ENCODE measurements at regions not wholly inside any gene's neighbourhood (a gene's known extent, or its start where the extent isn't known, plus 50 kb on each side); places are given as distances from the start of the nearest gene placed in this dataset.

DNA sequence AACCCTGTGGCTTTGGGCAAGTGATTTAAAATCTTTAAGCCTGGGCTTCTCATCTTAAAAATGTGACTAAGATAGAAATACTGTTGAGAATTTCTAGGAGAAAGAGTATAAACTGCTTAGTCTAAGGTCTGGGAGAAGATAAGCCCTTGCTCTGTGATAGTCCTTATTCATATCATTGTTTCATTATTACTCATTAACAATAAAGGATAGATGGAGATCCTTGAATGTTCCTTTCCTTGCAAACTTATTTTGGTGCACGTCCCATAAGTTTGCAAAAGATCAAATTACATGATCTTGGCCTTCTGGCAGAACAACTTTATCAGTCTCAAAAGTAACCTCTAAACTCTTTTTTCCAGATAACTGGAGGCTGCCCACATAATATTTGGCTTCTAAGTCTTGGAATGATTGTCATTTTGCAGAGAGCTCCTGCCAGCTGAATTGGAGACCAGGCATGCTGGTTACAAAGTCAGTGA is 138.3 kb downstream of the FAM124B start:
- DNase-seq (ENCODE audit: low read depth) (peak; percentile 74), FAIRE-seq (peak; percentile 92)
- no peak overlapping the region for H3K27ac ChIP-seq (ENCODE audit: low read depth, low read length)
- H3K4me2 ChIP-seq (ENCODE audit: low read length), result peak overlapping the region; percentile 6
- no peak overlapping the region for H3K27ac Mint-ChIP-seq (ENCODE audit: unreplicated experiment)
- H3K27me3 ChIP-seq (ENCODE audit: insufficient read depth, low read length), result no peaks in the 10 kb centered on the region
- TF ChIP-seq, protein P1, sequence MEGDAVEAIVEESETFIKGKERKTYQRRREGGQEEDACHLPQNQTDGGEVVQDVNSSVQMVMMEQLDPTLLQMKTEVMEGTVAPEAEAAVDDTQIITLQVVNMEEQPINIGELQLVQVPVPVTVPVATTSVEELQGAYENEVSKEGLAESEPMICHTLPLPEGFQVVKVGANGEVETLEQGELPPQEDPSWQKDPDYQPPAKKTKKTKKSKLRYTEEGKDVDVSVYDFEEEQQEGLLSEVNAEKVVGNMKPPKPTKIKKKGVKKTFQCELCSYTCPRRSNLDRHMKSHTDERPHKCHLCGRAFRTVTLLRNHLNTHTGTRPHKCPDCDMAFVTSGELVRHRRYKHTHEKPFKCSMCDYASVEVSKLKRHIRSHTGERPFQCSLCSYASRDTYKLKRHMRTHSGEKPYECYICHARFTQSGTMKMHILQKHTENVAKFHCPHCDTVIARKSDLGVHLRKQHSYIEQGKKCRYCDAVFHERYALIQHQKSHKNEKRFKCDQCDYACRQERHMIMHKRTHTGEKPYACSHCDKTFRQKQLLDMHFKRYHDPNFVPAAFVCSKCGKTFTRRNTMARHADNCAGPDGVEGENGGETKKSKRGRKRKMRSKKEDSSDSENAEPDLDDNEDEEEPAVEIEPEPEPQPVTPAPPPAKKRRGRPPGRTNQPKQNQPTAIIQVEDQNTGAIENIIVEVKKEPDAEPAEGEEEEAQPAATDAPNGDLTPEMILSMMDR (IDR thresholded peaks at IDR 0.05; ENCODE audit: insufficient read depth, low read depth, low read length), result no peak
- no peak for TF ChIP-seq EZH2 (IDR thresholded peaks at IDR 0.05; ENCODE audit: insufficient read depth, low read length)
- H3K9ac ChIP-seq (ENCODE audit: low read length), result no peak overlapping the region
- H4K20me1 ChIP-seq (ENCODE audit: insufficient read depth, low read length), result no peaks in the 10 kb centered on the region
- H2AFZ ChIP-seq (ENCODE audit: low read depth, low read length), result no peak overlapping the region
- no peaks in the 10 kb centered on the region for H3K9me3 Mint-ChIP-seq (ENCODE audit: unreplicated experiment)
- no peaks in the 10 kb centered on the region for H3K9me3 ChIP-seq (ENCODE audit: insufficient read depth, low read depth, low read length)
- no peaks in the 10 kb centered on the region for H3K27me3 Mint-ChIP-seq (ENCODE audit: low read depth, unreplicated experiment)
- H3K4me1 Mint-ChIP-seq (ENCODE audit: low read depth, unreplicated experiment), result peaks cover 8% of the 10 kb centered on the region
- H3K4me3 ChIP-seq (ENCODE audit: insufficient read depth, low read depth, low read length), result no peak overlapping the region
- no peaks in the 10 kb centered on the region for H3K79me2 ChIP-seq (ENCODE audit: insufficient read depth, low read length)
- H3K4me1 ChIP-seq (ENCODE audit: insufficient read depth, low read length), result peaks cover 5% of the 10 kb centered on the region
- no peak overlapping the region for H3K4me3 Mint-ChIP-seq (ENCODE audit: unreplicated experiment)
- H3K36me3 ChIP-seq (ENCODE audit: insufficient read depth, low read length), result no peaks in the 10 kb centered on the region
- no peaks in the 10 kb centered on the region for H3K36me3 Mint-ChIP-seq (ENCODE audit: low read depth, unreplicated experiment)

DNA sequence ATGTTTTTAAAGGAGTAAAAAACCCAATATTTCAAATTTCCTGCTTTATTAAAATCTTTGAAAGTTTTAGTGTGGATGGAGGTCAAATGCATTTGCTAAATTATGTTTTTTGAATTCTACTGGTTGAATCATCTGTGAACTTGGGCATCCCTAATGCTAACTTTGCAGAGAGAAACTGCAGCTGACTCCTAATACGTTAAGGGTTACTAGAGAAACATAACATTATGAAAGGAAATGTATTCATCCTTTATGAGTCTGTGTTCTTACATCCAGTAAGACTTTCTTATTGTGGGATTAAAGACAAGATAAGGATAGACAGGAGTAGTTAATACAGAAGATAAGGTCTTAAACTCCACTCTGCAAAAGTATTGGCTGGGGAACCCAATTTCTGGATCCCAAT is 140.6 kb downstream of the FAM124B start:
- Histone ChIP-seq H4K20me1 (ENCODE audit: insufficient read depth, low read length) (no peaks in the 10 kb centered on the region), H3K9me3 (ENCODE audit: insufficient read depth, low read depth, low read length) (no peaks in the 10 kb centered on the region), H3K27me3 (ENCODE audit: insufficient read depth, low read length) (no peaks in the 10 kb centered on the region), H3K4me3 (ENCODE audit: insufficient read depth, low read depth, low read length) (no peak overlapping the region), H3K4me2 (ENCODE audit: low read length) (no peak overlapping the region), H3K27ac (ENCODE audit: low read depth, low read length) (no peak overlapping the region), H3K36me3 (ENCODE audit: insufficient read depth, low read length) (no peaks in the 10 kb centered on the region), H3K4me1 (ENCODE audit: insufficient read depth, low read length) (no peaks in the 10 kb centered on the region), H3K9ac (ENCODE audit: low read length) (no peak overlapping the region), H3K79me2 (ENCODE audit: insufficient read depth, low read length) (no peaks in the 10 kb centered on the region), H2AFZ (ENCODE audit: low read depth, low read length) (no peak overlapping the region)
- Mint-ChIP-seq H3K9me3 (ENCODE audit: unreplicated experiment) (no peaks in the 10 kb centered on the region), H3K27ac (ENCODE audit: unreplicated experiment) (no peak overlapping the region), H3K4me3 (ENCODE audit: unreplicated experiment) (no peak overlapping the region), H3K36me3 (ENCODE audit: low read depth, unreplicated experiment) (no peaks in the 10 kb centered on the region), H3K4me1 (ENCODE audit: low read depth, unreplicated experiment) (peaks cover 8% of the 10 kb centered on the region), H3K27me3 (ENCODE audit: low read depth, unreplicated experiment) (no peaks in the 10 kb centered on the region)
- DNase-seq (ENCODE audit: low read depth) (no peak), FAIRE-seq (no peak)
- no peak for TF ChIP-seq EZH2 (IDR thresholded peaks at IDR 0.05; ENCODE audit: insufficient read depth, low read length)
- TF ChIP-seq, protein P1 (IDR thresholded peaks at IDR 0.05; ENCODE audit: insufficient read depth, low read depth, low read length), result no peak

DNA sequence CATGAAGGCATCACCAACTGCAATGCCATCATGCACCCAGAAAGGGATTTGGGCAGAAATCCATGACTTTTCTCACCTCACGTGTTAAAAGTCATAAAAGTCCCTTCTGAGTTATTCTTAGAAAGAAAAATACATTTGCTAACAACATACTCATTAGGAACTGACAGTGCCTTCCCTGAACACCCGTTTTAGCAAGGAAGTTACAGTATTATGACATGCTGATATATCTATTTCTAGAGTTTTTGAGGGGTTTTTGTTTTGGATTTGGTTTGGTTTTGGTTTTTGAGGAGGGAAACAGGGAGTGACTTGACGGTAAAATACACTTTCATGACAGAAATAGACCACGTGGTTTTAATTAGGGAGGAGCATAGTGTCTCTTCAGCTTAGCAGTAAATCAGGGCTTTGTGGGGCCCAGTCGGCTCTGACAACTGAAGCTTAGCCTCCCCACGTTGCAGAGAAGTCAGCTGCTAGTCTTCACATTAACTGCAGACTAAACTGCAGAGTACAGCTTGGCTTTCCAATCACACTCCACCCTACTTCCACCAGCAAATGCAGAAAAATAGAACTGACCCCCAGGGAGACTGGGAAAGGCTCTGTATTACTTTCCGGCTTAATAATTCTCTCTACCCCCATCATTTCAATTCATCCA is 141.4 kb downstream of the FAM124B start:
- Histone ChIP-seq H2AFZ (ENCODE audit: low read depth, low read length) (no peak overlapping the region), H3K4me1 (ENCODE audit: insufficient read depth, low read length) (no peaks in the 10 kb centered on the region), H3K79me2 (ENCODE audit: insufficient read depth, low read length) (no peaks in the 10 kb centered on the region), H3K36me3 (ENCODE audit: insufficient read depth, low read length) (no peaks in the 10 kb centered on the region), H3K9ac (ENCODE audit: low read length) (no peak overlapping the region), H3K4me2 (ENCODE audit: low read length) (no peak overlapping the region), H4K20me1 (ENCODE audit: insufficient read depth, low read length) (no peaks in the 10 kb centered on the region), H3K27me3 (ENCODE audit: insufficient read depth, low read length) (no peaks in the 10 kb centered on the region), H3K4me3 (ENCODE audit: insufficient read depth, low read depth, low read length) (no peak overlapping the region), H3K9me3 (ENCODE audit: insufficient read depth, low read depth, low read length) (no peaks in the 10 kb centered on the region), H3K27ac (ENCODE audit: low read depth, low read length) (no peak overlapping the region)
- no peaks in the 10 kb centered on the region for H3K36me3 Mint-ChIP-seq (ENCODE audit: low read depth, unreplicated experiment)
- peaks cover 8% of the 10 kb centered on the region for H3K4me1 Mint-ChIP-seq (ENCODE audit: low read depth, unreplicated experiment)
- H3K4me3 Mint-ChIP-seq (ENCODE audit: unreplicated experiment), result no peak overlapping the region
- H3K27me3 Mint-ChIP-seq (ENCODE audit: low read depth, unreplicated experiment), result no peaks in the 10 kb centered on the region
- no peak for TF ChIP-seq EZH2 (IDR thresholded peaks at IDR 0.05; ENCODE audit: insufficient read depth, low read length)
- TF ChIP-seq, protein P1 (IDR thresholded peaks at IDR 0.05; ENCODE audit: insufficient read depth, low read depth, low read length), result no peak
- no peaks in the 10 kb centered on the region for H3K9me3 Mint-ChIP-seq (ENCODE audit: unreplicated experiment)
- no peak for FAIRE-seq
- no peak overlapping the region for H3K27ac Mint-ChIP-seq (ENCODE audit: unreplicated experiment)
- no peak for DNase-seq (ENCODE audit: low read depth)

All from astrocyte (in vitro differentiated cells and primary cell).